Activated CD4-positive, CD25-positive, alpha-beta regulatory T cell treated with anti-CD3 and anti-CD28 coated beads, Interleukin-2, amount 50 U/mL, for 16 hours (primary cell): ENCODE measurements at regions not wholly inside any gene's neighbourhood (a gene's known extent, or its start where the extent isn't known, plus 50 kb on each side); places are given as distances from the start of the nearest gene placed in this dataset.

ENCODE experiments used
- DNase-seq: peaks from one replicate; pipeline ENCODE4 v3.0.0-alpha.2; 2020; ENCODE audit warnings: low read depth, low spot score

GRCh38 chr4:141580523-141580922 lies 55.9 kb upstream of the IL15 start:
- no peak for DNase-seq
